GM21515 (cell line): ENCODE measurements at regions not wholly inside any gene's neighbourhood (a gene's known extent, or its start where the extent isn't known, plus 50 kb on each side); places are given as distances from the start of the nearest gene placed in this dataset.

Experiments
- ATAC-seq: cut with Tn5 transposase; IDR thresholded peaks from one replicate; pipeline ENCODE4 v1.9.1; 2021; ENCODE audit not compliant: unreplicated experiment

DNA sequence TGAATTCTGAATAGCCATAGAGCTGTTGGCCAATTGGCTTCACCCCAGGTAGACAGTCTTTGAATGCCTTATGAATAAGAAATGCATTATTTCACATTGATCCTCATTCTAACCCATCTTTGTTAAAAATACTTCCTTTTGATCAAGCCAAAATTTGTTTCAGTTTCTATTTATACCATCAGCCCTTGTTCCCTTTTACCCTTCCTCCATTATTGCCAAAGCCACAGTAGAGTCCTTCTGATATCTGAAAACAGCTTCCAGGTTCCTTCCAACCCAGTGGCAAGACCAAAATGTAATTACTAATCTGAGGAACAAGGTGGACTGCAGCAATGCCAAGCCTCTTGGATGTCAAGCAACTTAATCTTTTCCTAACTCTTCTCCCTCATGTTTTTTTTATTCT, 458.8 kb downstream of the BUD13 start:
- no peak for ATAC-seq

- no peak for ATAC-seq
Measured at GRCh38 chr11:116312570-116313391, 460.0 kb downstream of the BUD13 start.

GRCh38 chr11:116311206-116311605, 461.6 kb downstream of the BUD13 start:
- ATAC-seq: no peak

GRCh38 chr11:116310698-116311097, 462.1 kb downstream of the BUD13 start:
- no peak for ATAC-seq

DNA sequence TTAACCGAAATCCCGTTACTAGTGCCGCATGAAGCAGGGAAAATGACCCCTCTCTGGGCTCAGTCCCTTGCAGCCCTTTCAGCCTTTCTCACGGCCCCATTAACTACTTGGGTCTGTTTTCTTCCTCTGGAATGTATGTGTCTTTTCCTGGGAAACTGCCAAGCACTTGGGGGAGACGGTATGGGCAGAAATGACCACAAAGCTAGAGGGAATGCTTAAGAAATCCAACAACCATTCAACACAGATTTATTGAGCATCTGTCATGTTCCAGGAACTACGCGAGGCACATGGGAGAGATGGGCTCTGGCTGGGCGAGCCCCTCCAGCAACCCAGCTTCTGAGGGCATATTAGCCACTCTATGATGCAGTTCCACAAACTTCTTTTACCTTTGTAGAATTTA, 462.6 kb downstream of the BUD13 start:
- no peak for ATAC-seq

DNA sequence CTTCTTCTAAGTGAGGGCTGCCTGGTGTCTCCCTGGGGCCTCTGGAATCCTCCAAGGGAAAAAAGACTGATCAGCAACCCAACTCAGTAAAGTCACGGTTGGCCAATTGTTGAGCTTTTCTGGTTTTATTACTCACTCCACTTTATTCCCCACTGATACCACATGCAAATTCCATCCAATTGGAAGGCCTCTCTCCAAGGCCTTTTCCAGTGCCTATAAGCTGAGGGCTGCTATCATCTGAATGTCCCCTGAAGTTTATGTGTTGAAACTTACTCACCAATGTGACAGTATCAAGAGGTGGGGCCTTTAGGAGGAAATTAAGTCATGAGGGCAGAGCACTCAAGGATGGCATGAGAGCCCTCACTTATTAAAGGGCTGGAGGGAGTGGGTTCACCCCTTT, 463.3 kb downstream of the BUD13 start:
- ATAC-seq: no peak

- no peak for ATAC-seq
Measured at GRCh38 chr11:116302756-116303155, 470.0 kb downstream of the BUD13 start.

- no peak for ATAC-seq
Measured at GRCh38 chr11:116301141-116301540, 471.6 kb downstream of the BUD13 start.

- no peak for ATAC-seq
Measured at GRCh38 chr11:116300232-116300631, 472.6 kb downstream of the BUD13 start.

DNA sequence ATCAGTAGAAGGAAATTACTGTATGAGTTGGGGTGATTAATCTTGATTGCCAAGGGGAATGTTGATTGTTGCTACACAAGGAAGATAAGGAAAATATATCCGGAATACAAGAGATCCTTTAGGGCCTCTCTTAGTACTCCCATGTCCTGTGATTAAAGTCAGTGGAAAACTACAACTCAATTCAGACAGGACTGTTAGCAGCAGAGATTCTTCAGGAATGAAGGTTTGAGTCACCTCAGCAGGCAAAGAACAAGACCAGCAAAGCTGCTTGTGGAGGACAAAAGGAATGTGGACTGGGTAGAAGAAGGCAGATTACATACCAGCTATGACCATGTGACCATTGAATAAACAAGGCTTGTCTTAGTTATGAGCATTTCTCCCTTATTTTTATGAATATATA, 478.2 kb downstream of the BUD13 start:
- ATAC-seq: no peak

DNA sequence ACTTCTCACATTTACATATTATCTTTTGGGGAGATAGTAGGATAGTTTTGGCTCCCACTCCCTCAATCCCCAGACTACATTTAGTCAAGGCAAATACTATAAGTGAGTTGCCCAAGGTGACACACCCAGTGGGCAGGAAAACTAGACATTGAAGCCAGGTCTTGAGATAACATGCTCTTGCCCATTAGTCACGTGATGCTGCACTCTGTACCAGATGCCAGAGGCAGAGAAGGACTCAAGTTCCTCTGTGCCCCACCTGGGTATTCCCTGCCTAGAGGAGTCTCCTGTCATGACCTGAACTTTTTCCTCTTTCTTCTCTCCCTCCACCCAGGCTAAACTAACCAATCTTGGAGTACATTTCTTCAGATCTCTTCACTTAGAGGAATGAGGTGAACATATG, 484.9 kb downstream of the BUD13 start:
- no peak for ATAC-seq

DNA sequence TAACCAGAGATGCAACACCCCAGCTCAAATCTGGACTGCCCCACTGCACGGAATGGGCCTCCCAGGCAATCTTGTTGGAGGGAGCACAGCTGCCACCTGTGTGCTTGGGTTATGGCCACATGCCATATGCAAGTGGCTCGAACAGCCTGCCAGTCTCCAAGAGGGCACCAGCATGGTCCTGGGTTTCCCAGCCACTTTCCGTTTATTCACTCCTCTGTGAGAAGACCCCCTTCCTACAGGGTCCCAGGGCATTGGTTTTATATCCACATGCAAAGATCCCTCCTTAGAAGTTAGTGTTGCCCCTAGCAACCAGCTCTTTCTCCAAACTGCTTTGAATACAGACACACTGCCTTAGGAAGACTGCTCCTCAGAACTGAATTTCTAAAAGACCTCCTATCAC, 487.8 kb downstream of the BUD13 start:
- ATAC-seq: no peak

DNA sequence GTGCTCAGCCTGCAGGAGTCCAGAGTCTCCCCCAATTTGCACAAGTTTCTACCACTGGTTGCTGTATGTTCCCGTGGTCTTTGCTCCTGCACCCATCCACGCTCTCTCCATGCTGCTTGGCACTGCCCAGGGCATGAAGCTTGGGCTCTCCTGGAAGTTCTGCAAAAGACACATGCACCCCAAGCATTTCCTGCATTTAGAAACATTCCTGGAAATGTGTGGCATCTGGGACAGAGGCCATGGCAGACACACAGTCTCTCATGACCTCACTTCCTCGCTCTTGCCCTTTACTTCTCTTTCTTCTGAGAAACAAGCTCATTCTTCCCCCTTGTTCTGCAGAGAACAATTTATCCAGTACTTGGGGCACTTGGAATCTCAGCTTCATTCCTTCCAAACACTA, 489.5 kb downstream of the BUD13 start:
- ATAC-seq: no peak

- no peak for ATAC-seq
Measured at GRCh38 chr11:116282481-116282880, 490.3 kb downstream of the BUD13 start.

DNA sequence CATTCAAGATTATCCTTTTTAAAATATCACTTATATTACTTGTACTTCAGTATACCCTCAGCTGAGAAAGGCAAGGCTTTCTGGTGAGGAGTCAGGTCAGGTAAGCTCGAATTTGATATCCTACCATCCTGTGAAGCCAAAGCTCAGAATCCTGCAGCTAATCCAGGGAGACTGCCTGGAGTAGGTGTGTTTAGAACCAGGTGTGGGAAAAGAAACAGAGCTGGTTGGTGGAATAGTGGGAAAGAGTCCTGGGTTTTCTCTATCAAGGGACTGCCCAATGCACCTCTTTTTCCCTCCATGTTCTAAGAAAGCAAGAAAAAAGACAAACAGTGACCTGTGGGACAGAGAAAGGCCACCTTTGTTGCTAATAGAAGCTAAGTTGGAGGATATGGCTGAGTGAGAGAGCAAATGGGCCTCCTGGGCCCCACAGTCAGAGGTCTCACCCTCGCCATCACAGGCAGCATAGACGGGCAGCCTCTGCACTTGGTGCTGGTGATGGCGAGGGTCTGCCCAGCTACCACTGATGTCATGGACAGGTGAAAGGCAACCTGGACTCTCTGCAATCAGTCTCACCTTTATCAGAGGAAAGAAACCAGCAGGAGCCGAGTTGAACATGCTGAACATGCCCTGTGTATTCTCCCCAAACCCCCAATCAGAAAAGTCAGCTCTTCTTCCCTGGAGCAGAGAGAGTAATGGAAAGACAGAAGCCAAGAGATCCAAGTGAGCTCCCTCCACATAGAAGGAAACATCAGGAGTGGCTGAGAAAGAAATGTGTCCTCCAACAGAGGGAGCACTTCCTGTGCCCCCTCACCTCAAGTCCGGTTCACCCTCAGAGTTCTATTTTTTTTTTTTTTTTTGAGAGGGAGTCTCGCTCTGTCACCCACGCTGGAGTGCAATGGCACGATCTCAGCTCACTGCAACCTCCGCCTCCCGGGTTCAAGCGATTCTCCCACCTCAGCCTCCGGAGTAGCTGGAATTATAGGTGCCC, 491.3 kb downstream of the BUD13 start:
- no peak for ATAC-seq

DNA sequence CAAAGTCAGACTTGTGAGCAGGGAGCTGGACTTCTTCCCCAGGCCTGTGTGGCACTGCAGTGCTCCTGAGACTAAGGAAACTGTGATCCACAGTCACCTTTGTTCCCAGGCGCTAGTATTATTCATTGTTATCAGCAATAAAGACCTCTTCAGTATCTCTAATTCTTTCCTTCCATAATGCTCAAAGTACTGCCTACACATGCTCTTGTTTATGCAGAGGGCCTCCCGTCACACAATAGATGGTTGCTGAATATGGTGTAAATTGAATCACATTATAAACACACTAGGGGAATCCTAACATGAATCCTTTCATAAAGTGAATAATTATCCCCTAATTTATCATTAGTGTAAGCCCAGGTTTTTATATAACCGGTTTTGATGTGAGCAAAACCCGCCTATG, 493.3 kb downstream of the BUD13 start:
- no peak for ATAC-seq

DNA sequence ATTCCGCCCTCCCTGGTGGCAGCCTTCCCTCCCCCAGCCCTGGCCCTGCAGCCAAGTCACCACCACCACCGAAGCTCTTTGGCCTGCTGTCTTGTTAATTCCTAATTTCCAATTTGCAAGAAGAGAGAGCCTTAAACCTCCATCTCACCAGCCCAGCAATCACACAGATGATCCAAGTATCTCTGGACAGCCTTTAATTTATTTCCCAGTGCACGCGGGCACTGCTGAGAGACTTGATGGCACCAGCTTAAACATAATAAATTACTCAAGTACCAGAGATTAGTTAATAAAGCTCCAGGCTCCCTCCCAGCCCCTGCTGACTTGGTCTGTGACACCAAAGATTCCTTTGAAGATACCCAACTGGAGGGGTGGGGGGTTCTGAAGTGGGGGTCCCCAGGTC, 494.7 kb downstream of the BUD13 start:
- ATAC-seq: no peak

DNA sequence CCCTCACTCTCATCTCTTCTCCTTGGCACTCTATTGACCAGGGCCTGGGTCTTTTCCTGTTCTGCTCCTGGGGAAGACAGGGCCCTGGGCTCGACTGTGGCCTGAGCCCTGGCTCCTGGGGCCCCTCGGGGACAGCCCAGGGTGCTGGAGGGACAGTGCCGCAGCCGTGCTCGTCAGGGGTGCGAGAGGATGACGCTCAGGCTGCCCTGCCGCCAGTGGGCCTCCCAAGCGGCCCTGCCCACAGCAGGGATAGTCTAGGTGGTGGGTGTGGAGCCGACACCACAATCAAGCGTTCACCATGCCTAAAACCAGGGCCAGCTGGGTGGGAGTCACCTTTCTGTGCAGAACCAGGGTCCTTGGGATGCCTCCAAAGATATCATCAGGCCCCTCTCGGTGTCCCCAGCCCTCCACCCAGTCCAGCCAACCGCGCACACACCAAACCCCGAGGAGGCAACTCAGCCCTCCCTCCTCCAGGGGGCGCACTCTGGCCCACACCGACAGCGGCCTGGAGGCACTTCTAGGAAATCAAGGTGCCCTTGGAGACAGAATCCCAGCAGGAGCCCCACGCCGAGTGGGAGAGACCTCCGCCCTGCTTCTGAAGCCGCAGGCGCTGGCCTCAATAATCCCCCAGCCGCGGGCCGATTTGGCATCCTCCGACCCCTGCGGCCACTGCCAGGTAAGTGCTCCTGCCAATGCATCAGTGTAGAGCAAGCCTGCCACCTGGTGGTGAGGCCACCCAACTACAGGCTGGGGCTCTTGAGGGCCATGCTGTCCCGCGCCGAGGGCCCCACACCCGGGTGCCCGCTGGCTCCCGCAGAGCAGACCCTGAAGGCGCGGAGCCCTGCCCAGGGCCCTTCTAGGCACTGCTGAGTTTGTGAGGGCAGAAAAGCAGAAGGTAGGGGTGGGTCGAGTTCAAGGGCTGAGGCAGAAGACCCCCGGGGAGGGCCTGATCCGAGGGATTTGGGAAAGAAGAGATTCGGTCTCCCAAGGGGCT, 496.4 kb downstream of the BUD13 start:
- peak; percentile 82 for ATAC-seq

GRCh38 chr11:116275635-116276034, 497.2 kb downstream of the BUD13 start:
- no peak for ATAC-seq

DNA sequence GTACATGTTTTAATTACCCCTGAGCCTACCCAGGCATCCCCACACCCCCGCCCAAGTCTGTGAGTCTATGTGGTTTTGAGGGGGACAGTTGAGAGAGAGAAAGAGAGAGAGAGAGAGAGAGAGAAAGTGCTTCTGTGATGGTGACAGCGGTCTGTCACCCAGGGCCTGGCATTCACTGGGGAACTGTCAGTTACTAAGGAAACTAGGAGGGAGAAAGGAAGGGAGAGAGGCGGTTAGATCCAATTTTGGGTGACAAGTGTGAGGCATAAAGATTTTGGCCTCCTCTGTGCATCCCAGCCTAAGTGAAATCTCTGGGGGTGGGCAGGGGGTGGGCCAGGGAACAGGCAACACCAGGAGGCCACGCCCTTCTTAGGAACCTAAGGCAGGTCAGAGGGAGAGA, 498.3 kb downstream of the BUD13 start:
- no peak for ATAC-seq
